ENCODE measurements at regions not wholly inside any gene's neighbourhood (a gene's known extent, or its start where the extent isn't known, plus 50 kb on each side); places are given as distances from the start of the nearest gene placed in this dataset.
"Not testable (repeated sequence)": the region's sequence is repeated elsewhere in the genome, so short reads cannot be mapped to it uniquely, and the experiment has no call there.

- Histone ChIP-seq H3K9me3 (ENCODE audit: insufficient read depth, low read length) (no peaks in the 10 kb centered on the region), H3K4me1 (ENCODE audit: low read length) (no peaks in the 10 kb centered on the region), H3K79me2 (ENCODE audit: low read length) (no peaks in the 10 kb centered on the region), H3K9ac (ENCODE audit: low read length) (no peak overlapping the region), H4K20me1 (ENCODE audit: insufficient read depth, low read length) (no peaks in the 10 kb centered on the region), H3K4me3 (ENCODE audit: low read length) (no peak overlapping the region), H3K27me3 (ENCODE audit: low read depth, low read length) (no peaks in the 10 kb centered on the region), H2AFZ (ENCODE audit: low read depth, low read length) (no peak overlapping the region), H3K36me3 (replicated peaks; ENCODE audit: low read depth, low read length) (no peaks in the 10 kb centered on the region), H3K27ac (ENCODE audit: low read length) (no peak overlapping the region), H3K4me2 (ENCODE audit: low read length) (no peak overlapping the region)
- TF ChIP-seq, protein P1, sequence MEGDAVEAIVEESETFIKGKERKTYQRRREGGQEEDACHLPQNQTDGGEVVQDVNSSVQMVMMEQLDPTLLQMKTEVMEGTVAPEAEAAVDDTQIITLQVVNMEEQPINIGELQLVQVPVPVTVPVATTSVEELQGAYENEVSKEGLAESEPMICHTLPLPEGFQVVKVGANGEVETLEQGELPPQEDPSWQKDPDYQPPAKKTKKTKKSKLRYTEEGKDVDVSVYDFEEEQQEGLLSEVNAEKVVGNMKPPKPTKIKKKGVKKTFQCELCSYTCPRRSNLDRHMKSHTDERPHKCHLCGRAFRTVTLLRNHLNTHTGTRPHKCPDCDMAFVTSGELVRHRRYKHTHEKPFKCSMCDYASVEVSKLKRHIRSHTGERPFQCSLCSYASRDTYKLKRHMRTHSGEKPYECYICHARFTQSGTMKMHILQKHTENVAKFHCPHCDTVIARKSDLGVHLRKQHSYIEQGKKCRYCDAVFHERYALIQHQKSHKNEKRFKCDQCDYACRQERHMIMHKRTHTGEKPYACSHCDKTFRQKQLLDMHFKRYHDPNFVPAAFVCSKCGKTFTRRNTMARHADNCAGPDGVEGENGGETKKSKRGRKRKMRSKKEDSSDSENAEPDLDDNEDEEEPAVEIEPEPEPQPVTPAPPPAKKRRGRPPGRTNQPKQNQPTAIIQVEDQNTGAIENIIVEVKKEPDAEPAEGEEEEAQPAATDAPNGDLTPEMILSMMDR (IDR thresholded peaks at IDR 0.05; ENCODE audit: low read depth, low read length): no peak
- no peak for TF ChIP-seq EZH2phosphoT487 (IDR thresholded peaks at IDR 0.05; ENCODE audit: low read depth)
Observed at GRCh38 chr4:162469977-162470376, 306.2 kb upstream of the FSTL5 start.

DNA sequence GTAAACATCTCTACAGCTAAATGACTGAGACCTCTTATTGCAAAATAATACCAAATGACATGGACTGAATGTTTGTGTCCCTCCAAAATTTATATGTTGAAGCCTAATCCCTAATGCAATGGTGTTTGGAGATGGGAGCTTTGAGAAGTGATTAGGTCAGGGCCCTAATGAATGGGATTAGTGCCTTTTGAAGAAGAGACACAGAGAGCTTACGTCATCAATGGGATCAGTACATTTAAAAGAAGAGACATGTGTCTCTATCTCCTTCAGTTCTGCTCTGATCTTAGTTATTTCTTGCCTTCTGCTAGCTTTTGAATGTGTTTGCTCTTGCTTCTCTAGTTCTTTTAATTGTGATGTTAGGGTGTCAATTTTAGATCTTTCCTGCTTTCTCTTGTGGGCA is 301.6 kb upstream of the FSTL5 start:
- not testable (repeated sequence) for H3K36me3 ChIP-seq (replicated peaks; ENCODE audit: low read depth, low read length); H3K9me3 ChIP-seq (ENCODE audit: insufficient read depth, low read length); H3K4me3 ChIP-seq (ENCODE audit: low read length); H3K79me2 ChIP-seq (ENCODE audit: low read length); H3K9ac ChIP-seq (ENCODE audit: low read length); H4K20me1 ChIP-seq (ENCODE audit: insufficient read depth, low read length); H3K4me2 ChIP-seq (ENCODE audit: low read length); H3K4me1 ChIP-seq (ENCODE audit: low read length); H2AFZ ChIP-seq (ENCODE audit: low read depth, low read length); H3K27me3 ChIP-seq (ENCODE audit: low read depth, low read length); H3K27ac ChIP-seq (ENCODE audit: low read length)

DNA sequence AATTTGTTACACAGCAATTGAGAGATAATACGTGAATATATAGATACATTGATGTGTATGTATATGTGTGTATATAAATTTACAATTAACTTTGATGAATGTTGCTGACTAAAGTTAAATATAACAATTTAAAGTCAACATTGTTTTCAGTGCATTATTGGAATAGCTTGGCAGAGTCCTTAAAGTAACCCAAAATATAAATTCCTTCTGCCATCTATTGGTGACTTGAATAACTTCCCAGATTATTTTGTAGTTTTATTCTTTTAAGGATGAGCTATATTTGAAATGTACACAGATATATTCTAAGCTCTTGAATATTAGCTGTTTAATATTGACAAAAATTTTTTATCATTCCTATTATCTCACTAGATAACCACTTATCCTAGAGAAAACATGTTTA is 298.2 kb upstream of the FSTL5 start:
- TF ChIP-seq, protein P1 (IDR thresholded peaks at IDR 0.05; ENCODE audit: low read depth, low read length): peak; percentile 73
- no peak for TF ChIP-seq EZH2phosphoT487 (IDR thresholded peaks at IDR 0.05; ENCODE audit: low read depth)
- no peaks in the 10 kb centered on the region for H4K20me1 ChIP-seq (ENCODE audit: insufficient read depth, low read length)
- no peak overlapping the region for H2AFZ ChIP-seq (ENCODE audit: low read depth, low read length)
- no peaks in the 10 kb centered on the region for H3K27me3 ChIP-seq (ENCODE audit: low read depth, low read length)
- no peak overlapping the region for H3K4me3 ChIP-seq (ENCODE audit: low read length)
- H3K36me3 ChIP-seq (replicated peaks; ENCODE audit: low read depth, low read length): no peaks in the 10 kb centered on the region
- no peaks in the 10 kb centered on the region for H3K4me1 ChIP-seq (ENCODE audit: low read length)
- H3K9me3 ChIP-seq (ENCODE audit: insufficient read depth, low read length): no peaks in the 10 kb centered on the region
- no peaks in the 10 kb centered on the region for H3K79me2 ChIP-seq (ENCODE audit: low read length)
- no peak overlapping the region for H3K4me2 ChIP-seq (ENCODE audit: low read length)
- no peak overlapping the region for H3K27ac ChIP-seq (ENCODE audit: low read length)
- no peak overlapping the region for H3K9ac ChIP-seq (ENCODE audit: low read length)

- Histone ChIP-seq H3K4me2 (ENCODE audit: low read length) (no peak overlapping the region), H3K27ac (ENCODE audit: low read length) (no peak overlapping the region), H3K79me2 (ENCODE audit: low read length) (no peaks in the 10 kb centered on the region)
Observed at GRCh38 chr4:162458051-162458450, 294.3 kb upstream of the FSTL5 start.

More at GRCh38 chr4:162458051-162458450, 294.3 kb upstream of the FSTL5 start:
- TF ChIP-seq, protein P1 (IDR thresholded peaks at IDR 0.05; ENCODE audit: low read depth, low read length): no peak
- TF ChIP-seq EZH2phosphoT487 (IDR thresholded peaks at IDR 0.05; ENCODE audit: low read depth): no peak
- Histone ChIP-seq H3K9ac (ENCODE audit: low read length) (no peak overlapping the region), H3K36me3 (replicated peaks; ENCODE audit: low read depth, low read length) (no peaks in the 10 kb centered on the region), H3K4me3 (ENCODE audit: low read length) (no peak overlapping the region), H2AFZ (ENCODE audit: low read depth, low read length) (no peak overlapping the region), H4K20me1 (ENCODE audit: insufficient read depth, low read length) (no peaks in the 10 kb centered on the region), H3K4me1 (ENCODE audit: low read length) (no peaks in the 10 kb centered on the region), H3K27me3 (ENCODE audit: low read depth, low read length) (no peaks in the 10 kb centered on the region), H3K9me3 (ENCODE audit: insufficient read depth, low read length) (no peaks in the 10 kb centered on the region)
